K562 (cell line): ENCODE measurements at regions not wholly inside any gene's neighbourhood (a gene's known extent, or its start where the extent isn't known, plus 50 kb on each side); places are given as distances from the start of the nearest gene placed in this dataset.

ENCODE experiments used
- CBFA2T3 ChIP-seq: fragments of 450-650 bp; IDR thresholded peaks from 2 replicates; pipeline ENCODE4 v1.6.1; 2017
- HIVEP1 ChIP-seq: fragments of 250-450 bp; sonication (Bioruptor Pico); IDR thresholded peaks from 2 replicates; pipeline ENCODE4 v1.4.0; 2020; ENCODE audit warnings: mild to moderate bottlenecking
- JUN ChIP-seq, 2 experiments: sonication (generic) in 1 of 2; formaldehyde crosslinking in 1 of 2; IDR thresholded peaks; 2 replicates each; pipeline versions ENCODE4 v1.6.1 to v1.8.0; 2012 to 2022; ENCODE audit warnings: borderline replicate concordance in 2 of 2, mild to moderate bottlenecking in 2 of 2, improper control_type of control experiment in 1 of 2, low read depth in 1 of 2, low read length in 1 of 2, missing genetic modification reagents in 1 of 2
- KLF10 ChIP-seq: fragments of 250-450 bp; sonication (Bioruptor Pico); IDR thresholded peaks from 2 replicates; pipeline ENCODE4 v1.6.1; 2021; ENCODE audit warnings: matching md5 sums
- MXI1 ChIP-seq: IDR thresholded peaks from 2 replicates; pipeline ENCODE4 v1.6.1; 2011; ENCODE audit warnings: low read depth, mild to moderate bottlenecking, improper control_type of control experiment, low read length
- MYNN ChIP-seq, 2 experiments: sonication (generic); formaldehyde crosslinking in 1 of 2; IDR thresholded peaks; 2 replicates each; pipeline versions ENCODE4 v1.5.0 to v1.6.1; 2016 to 2020; ENCODE audit warnings: antibody characterized with exemption in 1 of 2, missing genetic modification reagents in 1 of 2
- NFRKB ChIP-seq: fragments of 450-650 bp; IDR thresholded peaks from 2 replicates; pipeline ENCODE4 v1.6.1; 2016; ENCODE audit warnings: low read depth
- NUFIP1 ChIP-seq: fragments of 450-650 bp; IDR thresholded peaks from 2 replicates; pipeline ENCODE4 v1.6.1; 2018; ENCODE audit not compliant: partially characterized antibody
- RB1 ChIP-seq: fragments of 450-650 bp; IDR thresholded peaks from 2 replicates; pipeline ENCODE4 v1.6.1; 2017; ENCODE audit warnings: low read depth, mild to moderate bottlenecking
- RBM39 ChIP-seq: fragments of 200-400 bp; formaldehyde crosslinking; optimal IDR thresholded peaks from 2 replicates; pipeline ENCODE3; 2018; ENCODE audit warnings: low read depth, low read length
- SNIP1 ChIP-seq: fragments of 450-650 bp; IDR thresholded peaks from 2 replicates; pipeline ENCODE4 v1.7.1; 2017; ENCODE audit warnings: low read depth, mild to moderate bottlenecking
- SOX6 ChIP-seq: fragments of 450-650 bp; IDR thresholded peaks from 2 replicates; pipeline ENCODE4 v1.6.1; 2014; ENCODE audit warnings: mild to moderate bottlenecking
- SREBF2 ChIP-seq: sonication (generic); formaldehyde crosslinking; IDR thresholded peaks from 2 replicates; pipeline ENCODE4 v1.4.0; 2020; ENCODE audit warnings: mild to moderate bottlenecking, missing genetic modification reagents
- TAF1 ChIP-seq: IDR thresholded peaks from 2 replicates; pipeline ENCODE4 v1.6.1; 2011; ENCODE audit warnings: mild to moderate bottlenecking, low read length, moderate library complexity; ENCODE audit not compliant: insufficient read depth, control insufficient read depth, severe bottlenecking; ENCODE audit errors: extremely low read depth
- WHSC1 ChIP-seq: IDR thresholded peaks from one replicate; pipeline ENCODE4 v1.6.1; 2012; ENCODE audit warnings: low read length, control low read depth, inconsistent platforms
- ZBTB7A ChIP-seq: IDR thresholded peaks from 2 replicates; pipeline ENCODE4 v1.6.1; 2011; ENCODE audit warnings: low read depth, mild to moderate bottlenecking, low read length, moderate library complexity, borderline replicate concordance; ENCODE audit not compliant: control insufficient read depth
- ZNF12 ChIP-seq: sonication (generic); formaldehyde crosslinking; IDR thresholded peaks from 2 replicates; pipeline ENCODE4 v1.4.0; 2020; ENCODE audit warnings: mild to moderate bottlenecking, missing genetic modification reagents
- ZNF668 ChIP-seq: fragments of 250-450 bp; sonication (Bioruptor Pico); IDR thresholded peaks from 2 replicates; pipeline ENCODE4 v1.8.0; 2022; ENCODE audit warnings: mild to moderate bottlenecking, inconsistent platforms
- TF ChIP-seq, protein P1 (sequence below), 3 experiments: IDR thresholded peaks in 2 of 3; conservative IDR thresholded peaks in 1 of 3; 2 replicates each; pipeline ENCODE4 v1.5.1; 2011 to 2012; ENCODE audit warnings: low read length in 3 of 3, mild to moderate bottlenecking in 3 of 3, control low read depth in 2 of 3, improper control_type of control experiment in 1 of 3, inconsistent platforms in 1 of 3, low read depth in 1 of 3, mixed read lengths in 1 of 3, moderate library complexity in 1 of 3; ENCODE audit not compliant: insufficient read depth in 2 of 3
- TF ChIP-seq, protein P2 (sequence below), 2 experiments: IDR thresholded peaks; 2 replicates each; pipeline ENCODE4 v1.6.1; 2012; ENCODE audit warnings: improper control_type of control experiment in 2 of 2, low read depth in 2 of 2, low read length in 2 of 2, borderline replicate concordance in 1 of 2
- TF ChIP-seq, protein P3 (sequence below), 2 experiments: fragments of 450-650 bp; conservative IDR thresholded peaks; 2 replicates each; pipeline ENCODE4 v1.6.1; 2017; ENCODE audit warnings: mild to moderate bottlenecking in 2 of 2, moderate library complexity in 2 of 2

DNA sequence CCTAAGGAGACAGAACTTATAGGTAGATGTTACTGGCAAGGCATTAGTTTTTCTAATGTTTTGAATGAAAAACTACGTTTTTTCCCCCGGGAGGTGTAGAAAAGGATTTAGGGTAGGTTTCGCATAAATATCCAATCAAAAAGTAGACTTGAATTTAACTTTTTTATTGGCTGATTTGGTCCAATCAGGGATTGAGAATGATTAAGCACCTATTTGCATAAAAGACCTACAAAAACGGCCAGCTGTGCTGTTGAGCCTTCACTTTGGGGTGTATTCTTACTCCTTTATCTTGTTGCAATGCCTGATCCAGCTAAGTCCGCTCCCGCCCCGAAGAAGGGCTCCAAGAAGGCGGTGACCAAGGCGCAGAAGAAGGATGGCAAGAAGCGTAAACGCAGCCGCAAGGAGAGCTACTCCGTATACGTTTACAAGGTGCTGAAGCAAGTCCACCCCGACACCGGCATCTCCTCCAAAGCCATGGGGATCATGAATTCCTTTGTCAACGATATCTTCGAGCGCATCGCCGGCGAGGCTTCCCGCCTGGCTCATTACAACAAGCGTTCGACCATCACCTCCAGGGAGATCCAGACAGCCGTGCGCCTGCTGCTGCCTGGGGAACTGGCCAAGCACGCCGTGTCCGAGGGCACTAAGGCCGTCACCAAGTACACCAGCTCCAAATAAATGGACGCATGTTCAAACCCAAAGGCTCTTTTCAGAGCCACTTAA lies 113.5 kb upstream of the BTN3A2 start (continued):
- TF ChIP-seq JUN (IDR thresholded peaks at IDR 0.05; ENCODE audit: borderline replicate concordance, low read depth, low read length) (no peak), JUN (CRISPR knock-in tag; IDR thresholded peaks at IDR 0.05; ENCODE audit: borderline replicate concordance) (no peak), RBM39 (no peak), HIVEP1 (CRISPR knock-in tag) (no peak), RB1 (0 out of 2 replicates have a peak, but pooled peaks have one; percentile 22), SREBF2 (CRISPR knock-in tag) (no peak), WHSC1 (no peak), ZNF668 (CRISPR knock-in tag) (no peak), NUFIP1 (no peak), MXI1 (0 out of 2 replicates have a peak, but pooled peaks have one; percentile 17), SOX6 (peak; percentile 37; the same call in 1 of the 2 replicates), CBFA2T3 (no peak), ZNF12 (no peak), ZBTB7A (no peak), TAF1 (peak; percentile 81), KLF10 (no peak), NFRKB (no peak), MYNN (IDR thresholded peaks at IDR 0.05) (0 out of 2 replicates have a peak, but pooled peaks have one; percentile 59), MYNN (CRISPR knock-in tag; IDR thresholded peaks at IDR 0.05) (no peak), SNIP1 (no peak)
- TF ChIP-seq, protein P1, sequence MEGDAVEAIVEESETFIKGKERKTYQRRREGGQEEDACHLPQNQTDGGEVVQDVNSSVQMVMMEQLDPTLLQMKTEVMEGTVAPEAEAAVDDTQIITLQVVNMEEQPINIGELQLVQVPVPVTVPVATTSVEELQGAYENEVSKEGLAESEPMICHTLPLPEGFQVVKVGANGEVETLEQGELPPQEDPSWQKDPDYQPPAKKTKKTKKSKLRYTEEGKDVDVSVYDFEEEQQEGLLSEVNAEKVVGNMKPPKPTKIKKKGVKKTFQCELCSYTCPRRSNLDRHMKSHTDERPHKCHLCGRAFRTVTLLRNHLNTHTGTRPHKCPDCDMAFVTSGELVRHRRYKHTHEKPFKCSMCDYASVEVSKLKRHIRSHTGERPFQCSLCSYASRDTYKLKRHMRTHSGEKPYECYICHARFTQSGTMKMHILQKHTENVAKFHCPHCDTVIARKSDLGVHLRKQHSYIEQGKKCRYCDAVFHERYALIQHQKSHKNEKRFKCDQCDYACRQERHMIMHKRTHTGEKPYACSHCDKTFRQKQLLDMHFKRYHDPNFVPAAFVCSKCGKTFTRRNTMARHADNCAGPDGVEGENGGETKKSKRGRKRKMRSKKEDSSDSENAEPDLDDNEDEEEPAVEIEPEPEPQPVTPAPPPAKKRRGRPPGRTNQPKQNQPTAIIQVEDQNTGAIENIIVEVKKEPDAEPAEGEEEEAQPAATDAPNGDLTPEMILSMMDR (IDR thresholded peaks at IDR 0.05 in 2 of 3, conservative IDR thresholded peaks at IDR 0.05 in 1 of 3; ENCODE audit: insufficient read depth in 2 of 3, low read depth in 1 of 3, low read length in 3 of 3), result no peak
- TF ChIP-seq, protein P2, sequence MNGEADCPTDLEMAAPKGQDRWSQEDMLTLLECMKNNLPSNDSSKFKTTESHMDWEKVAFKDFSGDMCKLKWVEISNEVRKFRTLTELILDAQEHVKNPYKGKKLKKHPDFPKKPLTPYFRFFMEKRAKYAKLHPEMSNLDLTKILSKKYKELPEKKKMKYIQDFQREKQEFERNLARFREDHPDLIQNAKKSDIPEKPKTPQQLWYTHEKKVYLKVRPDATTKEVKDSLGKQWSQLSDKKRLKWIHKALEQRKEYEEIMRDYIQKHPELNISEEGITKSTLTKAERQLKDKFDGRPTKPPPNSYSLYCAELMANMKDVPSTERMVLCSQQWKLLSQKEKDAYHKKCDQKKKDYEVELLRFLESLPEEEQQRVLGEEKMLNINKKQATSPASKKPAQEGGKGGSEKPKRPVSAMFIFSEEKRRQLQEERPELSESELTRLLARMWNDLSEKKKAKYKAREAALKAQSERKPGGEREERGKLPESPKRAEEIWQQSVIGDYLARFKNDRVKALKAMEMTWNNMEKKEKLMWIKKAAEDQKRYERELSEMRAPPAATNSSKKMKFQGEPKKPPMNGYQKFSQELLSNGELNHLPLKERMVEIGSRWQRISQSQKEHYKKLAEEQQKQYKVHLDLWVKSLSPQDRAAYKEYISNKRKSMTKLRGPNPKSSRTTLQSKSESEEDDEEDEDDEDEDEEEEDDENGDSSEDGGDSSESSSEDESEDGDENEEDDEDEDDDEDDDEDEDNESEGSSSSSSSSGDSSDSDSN (IDR thresholded peaks at IDR 0.05; ENCODE audit: borderline replicate concordance in 1 of 2, low read depth in 2 of 2, low read length in 2 of 2), result peak; percentile 68 to 92; a peak in 2 of 4 replicates
- TF ChIP-seq, protein P3, sequence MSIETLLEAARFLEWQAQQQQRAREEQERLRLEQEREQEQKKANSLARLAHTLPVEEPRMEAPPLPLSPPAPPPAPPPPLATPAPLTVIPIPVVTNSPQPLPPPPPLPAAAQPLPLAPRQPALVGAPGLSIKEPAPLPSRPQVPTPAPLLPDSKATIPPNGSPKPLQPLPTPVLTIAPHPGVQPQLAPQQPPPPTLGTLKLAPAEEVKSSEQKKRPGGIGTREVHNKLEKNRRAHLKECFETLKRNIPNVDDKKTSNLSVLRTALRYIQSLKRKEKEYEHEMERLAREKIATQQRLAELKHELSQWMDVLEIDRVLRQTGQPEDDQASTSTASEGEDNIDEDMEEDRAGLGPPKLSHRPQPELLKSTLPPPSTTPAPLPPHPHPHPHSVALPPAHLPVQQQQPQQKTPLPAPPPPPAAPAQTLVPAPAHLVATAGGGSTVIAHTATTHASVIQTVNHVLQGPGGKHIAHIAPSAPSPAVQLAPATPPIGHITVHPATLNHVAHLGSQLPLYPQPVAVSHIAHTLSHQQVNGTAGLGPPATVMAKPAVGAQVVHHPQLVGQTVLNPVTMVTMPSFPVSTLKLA (conservative IDR thresholded peaks at IDR 0.05), result 0 out of 4 replicates have a peak, but pooled peaks of 1 of the 2 experiments have one; percentile 17
